ENCODE measurements at regions not wholly inside any gene's neighbourhood (a gene's known extent, or its start where the extent isn't known, plus 50 kb on each side); places are given as distances from the start of the nearest gene placed in this dataset.

DNA sequence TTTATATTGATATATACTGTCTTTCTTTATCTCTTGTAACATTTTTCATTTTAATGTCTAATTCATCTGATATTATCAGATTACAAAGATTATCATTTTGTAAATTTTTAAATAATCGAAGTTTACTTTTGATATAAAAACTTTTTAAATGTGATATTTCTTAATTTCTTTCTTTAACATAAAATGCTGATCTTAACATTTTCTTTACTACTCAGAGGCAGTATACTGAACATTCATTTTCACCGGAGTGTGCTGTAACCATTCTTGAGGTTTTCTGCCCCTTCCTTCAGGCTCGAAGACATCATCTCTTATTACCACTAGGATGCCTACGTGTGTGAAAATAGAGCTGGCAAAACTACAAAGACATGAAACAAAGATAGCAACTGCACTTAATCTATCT, 186.9 kb downstream of the DIO2 start:
- TF ChIP-seq, protein P1, sequence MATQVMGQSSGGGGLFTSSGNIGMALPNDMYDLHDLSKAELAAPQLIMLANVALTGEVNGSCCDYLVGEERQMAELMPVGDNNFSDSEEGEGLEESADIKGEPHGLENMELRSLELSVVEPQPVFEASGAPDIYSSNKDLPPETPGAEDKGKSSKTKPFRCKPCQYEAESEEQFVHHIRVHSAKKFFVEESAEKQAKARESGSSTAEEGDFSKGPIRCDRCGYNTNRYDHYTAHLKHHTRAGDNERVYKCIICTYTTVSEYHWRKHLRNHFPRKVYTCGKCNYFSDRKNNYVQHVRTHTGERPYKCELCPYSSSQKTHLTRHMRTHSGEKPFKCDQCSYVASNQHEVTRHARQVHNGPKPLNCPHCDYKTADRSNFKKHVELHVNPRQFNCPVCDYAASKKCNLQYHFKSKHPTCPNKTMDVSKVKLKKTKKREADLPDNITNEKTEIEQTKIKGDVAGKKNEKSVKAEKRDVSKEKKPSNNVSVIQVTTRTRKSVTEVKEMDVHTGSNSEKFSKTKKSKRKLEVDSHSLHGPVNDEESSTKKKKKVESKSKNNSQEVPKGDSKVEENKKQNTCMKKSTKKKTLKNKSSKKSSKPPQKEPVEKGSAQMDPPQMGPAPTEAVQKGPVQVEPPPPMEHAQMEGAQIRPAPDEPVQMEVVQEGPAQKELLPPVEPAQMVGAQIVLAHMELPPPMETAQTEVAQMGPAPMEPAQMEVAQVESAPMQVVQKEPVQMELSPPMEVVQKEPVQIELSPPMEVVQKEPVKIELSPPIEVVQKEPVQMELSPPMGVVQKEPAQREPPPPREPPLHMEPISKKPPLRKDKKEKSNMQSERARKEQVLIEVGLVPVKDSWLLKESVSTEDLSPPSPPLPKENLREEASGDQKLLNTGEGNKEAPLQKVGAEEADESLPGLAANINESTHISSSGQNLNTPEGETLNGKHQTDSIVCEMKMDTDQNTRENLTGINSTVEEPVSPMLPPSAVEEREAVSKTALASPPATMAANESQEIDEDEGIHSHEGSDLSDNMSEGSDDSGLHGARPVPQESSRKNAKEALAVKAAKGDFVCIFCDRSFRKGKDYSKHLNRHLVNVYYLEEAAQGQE (IDR thresholded peaks at IDR 0.05; ENCODE audit: borderline replicate concordance): no peak
- TF ChIP-seq CTCF (IDR thresholded peaks at IDR 0.05; ENCODE audit: poor library complexity, severe bottlenecking) (no peak), POLR2AphosphoS5 (IDR thresholded peaks at IDR 0.05) (no peak), MXI1 (conservative IDR thresholded peaks at IDR 0.05; ENCODE audit: poor library complexity, severe bottlenecking) (no peak), EZH2 (IDR thresholded peaks at IDR 0.05; ENCODE audit: borderline replicate concordance, insufficient read depth, low read length, poor library complexity, severe bottlenecking) (no peak), RAD21 (conservative IDR thresholded peaks at IDR 0.05) (no peak), EP300 (conservative IDR thresholded peaks at IDR 0.05; ENCODE audit: poor library complexity, severe bottlenecking) (no peak), SMC3 (conservative IDR thresholded peaks at IDR 0.05; ENCODE audit: poor library complexity) (no peak), TAF1 (IDR thresholded peaks at IDR 0.05; ENCODE audit: low read depth) (no peak)

Data from neural cell (in vitro differentiated cells).